GM12874 (cell line): ENCODE measurements at regions not wholly inside any gene's neighbourhood (a gene's known extent, or its start where the extent isn't known, plus 50 kb on each side); places are given as distances from the start of the nearest gene placed in this dataset.

Source experiments
- TF ChIP-seq, protein P1 (sequence below): IDR thresholded peaks from 2 replicates; pipeline ENCODE4 v1.5.1; 2011; ENCODE audit warnings: low read depth, mild to moderate bottlenecking, control low read depth, low read length, moderate library complexity; ENCODE audit not compliant: insufficient read depth

DNA sequence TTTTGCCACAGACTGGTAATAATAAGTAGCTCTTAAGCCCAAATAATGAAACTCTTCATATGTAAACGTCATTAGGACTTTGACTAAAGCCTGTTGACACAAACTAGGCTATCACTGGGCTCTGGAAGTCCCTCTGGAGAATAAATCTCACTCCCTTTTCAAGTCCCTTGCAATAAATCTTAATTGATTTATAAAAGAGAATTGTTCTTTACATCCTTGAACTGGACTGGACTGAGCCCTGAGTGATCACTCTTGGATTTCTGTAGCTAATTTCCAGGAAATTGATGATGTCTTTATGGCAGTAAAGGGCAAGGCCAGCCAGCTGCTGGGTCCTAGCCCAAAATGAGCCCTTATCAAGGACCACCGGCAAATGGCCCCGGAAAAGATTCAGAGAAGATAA is 1162.7 kb downstream of the BCL11B start:
- TF ChIP-seq, protein P1, sequence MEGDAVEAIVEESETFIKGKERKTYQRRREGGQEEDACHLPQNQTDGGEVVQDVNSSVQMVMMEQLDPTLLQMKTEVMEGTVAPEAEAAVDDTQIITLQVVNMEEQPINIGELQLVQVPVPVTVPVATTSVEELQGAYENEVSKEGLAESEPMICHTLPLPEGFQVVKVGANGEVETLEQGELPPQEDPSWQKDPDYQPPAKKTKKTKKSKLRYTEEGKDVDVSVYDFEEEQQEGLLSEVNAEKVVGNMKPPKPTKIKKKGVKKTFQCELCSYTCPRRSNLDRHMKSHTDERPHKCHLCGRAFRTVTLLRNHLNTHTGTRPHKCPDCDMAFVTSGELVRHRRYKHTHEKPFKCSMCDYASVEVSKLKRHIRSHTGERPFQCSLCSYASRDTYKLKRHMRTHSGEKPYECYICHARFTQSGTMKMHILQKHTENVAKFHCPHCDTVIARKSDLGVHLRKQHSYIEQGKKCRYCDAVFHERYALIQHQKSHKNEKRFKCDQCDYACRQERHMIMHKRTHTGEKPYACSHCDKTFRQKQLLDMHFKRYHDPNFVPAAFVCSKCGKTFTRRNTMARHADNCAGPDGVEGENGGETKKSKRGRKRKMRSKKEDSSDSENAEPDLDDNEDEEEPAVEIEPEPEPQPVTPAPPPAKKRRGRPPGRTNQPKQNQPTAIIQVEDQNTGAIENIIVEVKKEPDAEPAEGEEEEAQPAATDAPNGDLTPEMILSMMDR = no peak

DNA sequence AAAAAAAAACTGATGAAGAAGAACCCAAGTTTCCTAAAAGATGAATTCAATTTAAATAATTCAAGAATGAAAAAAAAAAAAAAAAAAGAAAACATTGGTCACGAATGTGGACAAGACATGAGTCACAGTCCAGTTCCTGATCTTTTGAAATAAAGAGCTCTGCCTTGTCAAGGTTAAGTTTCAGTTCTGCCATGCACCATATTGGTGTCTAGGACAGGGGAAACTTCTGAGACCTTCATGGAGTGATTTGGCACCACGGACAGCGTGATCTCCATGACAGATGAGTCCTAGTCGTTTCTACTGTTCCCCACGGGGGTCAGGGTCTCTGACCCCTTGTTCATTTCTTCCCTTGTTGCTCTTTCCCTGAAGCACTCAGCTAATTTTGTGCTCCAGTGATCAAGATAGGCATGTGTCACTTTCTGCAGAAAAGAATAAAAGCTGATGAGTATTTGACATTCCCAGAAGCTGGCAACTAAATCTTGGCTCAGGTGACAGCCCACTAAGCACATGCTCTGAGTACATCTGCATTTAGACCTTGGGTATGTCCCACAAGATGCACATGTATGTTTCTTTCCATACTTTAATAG is 1159.7 kb downstream of the BCL11B start:
- TF ChIP-seq, protein P1 = no peak

- TF ChIP-seq, protein P1 = no peak
These were observed 1157.7 kb downstream of the BCL11B start for GRCh38 chr14:98114122-98114895.

GRCh38 chr14:98114946-98115345 is 1157.1 kb downstream of the BCL11B start:
- TF ChIP-seq, protein P1 = no peak

DNA sequence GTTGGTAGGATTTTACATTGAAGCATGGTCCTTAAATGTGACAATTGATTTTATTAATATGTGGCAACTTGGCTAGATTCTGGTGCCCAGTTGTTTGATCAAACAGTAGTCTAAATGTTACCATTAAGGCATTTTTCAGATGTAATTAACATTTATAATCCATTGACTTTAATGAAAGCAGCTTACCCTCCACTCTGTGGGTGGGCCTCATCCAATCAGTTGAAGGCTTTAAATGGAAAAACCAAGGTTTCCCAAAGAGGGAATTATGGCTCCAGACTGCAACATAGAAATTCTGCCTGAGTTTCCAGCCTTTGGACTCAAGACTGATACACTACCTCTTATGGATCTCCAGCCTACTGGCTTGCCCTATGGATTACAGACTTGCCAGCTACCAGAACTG is 1153.2 kb downstream of the BCL11B start:
- TF ChIP-seq, protein P1 = no peak

- TF ChIP-seq, protein P1 = no peak
These were observed 1152.3 kb downstream of the BCL11B start for GRCh38 chr14:98119739-98120138.

- TF ChIP-seq, protein P1 = no peak
These were observed 1151.0 kb downstream of the BCL11B start for GRCh38 chr14:98120831-98121464.
